AG09309 (cell line): ENCODE measurements at regions not wholly inside any gene's neighbourhood (a gene's known extent, or its start where the extent isn't known, plus 50 kb on each side); places are given as distances from the start of the nearest gene placed in this dataset.
"Not testable (repeated sequence)": the region's sequence is repeated elsewhere in the genome, so short reads cannot be mapped to it uniquely, and the experiment has no call there.

Experiments used
- DNase-seq: peaks from one replicate; pipeline ENCODE4 v3.0.0-alpha.2; 2010; ENCODE audit warnings: low read depth
- H3K4me3 ChIP-seq: 2 replicates; pipeline ENCODE4 v1.5.1; 2011; ENCODE audit warnings: mild to moderate bottlenecking, low read depth, low read length, moderate library complexity; ENCODE audit not compliant: control insufficient read depth
- CTCF ChIP-seq: IDR thresholded peaks from 2 replicates; pipeline ENCODE4 v1.5.1; 2011; ENCODE audit warnings: mild to moderate bottlenecking, low read depth, low read length, inconsistent platforms; ENCODE audit not compliant: insufficient read depth, control insufficient read depth; ENCODE audit errors: missing control alignments

- H3K4me3 ChIP-seq, result no peak overlapping the region
- no peak for DNase-seq
- no peak for TF ChIP-seq CTCF
Measured at GRCh38 chr6:80501636-80502035, 395.2 kb downstream of the BCKDHB start.

GRCh38 chr6:80497696-80498486, 391.4 kb downstream of the BCKDHB start:
- not testable (repeated sequence) for DNase-seq, H3K4me3 ChIP-seq

- no peak for TF ChIP-seq CTCF
- H3K4me3 ChIP-seq, result no peak overlapping the region
- DNase-seq, result no peak
Measured at GRCh38 chr6:80489911-80490635, 383.6 kb downstream of the BCKDHB start.

- no peak for DNase-seq
- no peak for TF ChIP-seq CTCF
- no peak overlapping the region for H3K4me3 ChIP-seq
Measured at GRCh38 chr6:80488190-80488589, 381.7 kb downstream of the BCKDHB start.

GRCh38 chr6:80485494-80485893, 379.0 kb downstream of the BCKDHB start:
- not testable (repeated sequence) for DNase-seq, H3K4me3 ChIP-seq

GRCh38 chr6:80482056-80482455, 375.6 kb downstream of the BCKDHB start:
- H3K4me3 ChIP-seq, result no peak overlapping the region
- DNase-seq, result no peak
- no peak for TF ChIP-seq CTCF

- TF ChIP-seq CTCF, result no peak
- no peak for DNase-seq
- no peak overlapping the region for H3K4me3 ChIP-seq
Measured at GRCh38 chr6:80480421-80481157, 374.1 kb downstream of the BCKDHB start.
